DOHH2 (cell line): ENCODE measurements at regions not wholly inside any gene's neighbourhood (a gene's known extent, or its start where the extent isn't known, plus 50 kb on each side); places are given as distances from the start of the nearest gene placed in this dataset.

Experiments used
- CTCF ChIP-seq: fragments of 200-600 bp; sonication (generic); IDR thresholded peaks from one replicate; pipeline ENCODE4 v1.5.1; 2014; ENCODE audit warnings: antibody characterized with exemption, mild to moderate bottlenecking, low read depth, low read length; ENCODE audit not compliant: poor library complexity, severe bottlenecking
- EZH2phosphoT487 ChIP-seq: fragments of 200-600 bp; sonication (generic); IDR thresholded peaks from 2 replicates; pipeline ENCODE4 v1.6.1; 2017; ENCODE audit warnings: borderline replicate concordance, mild to moderate bottlenecking, antibody characterized with exemption, low read length, moderate library complexity, mixed read lengths

DNA sequence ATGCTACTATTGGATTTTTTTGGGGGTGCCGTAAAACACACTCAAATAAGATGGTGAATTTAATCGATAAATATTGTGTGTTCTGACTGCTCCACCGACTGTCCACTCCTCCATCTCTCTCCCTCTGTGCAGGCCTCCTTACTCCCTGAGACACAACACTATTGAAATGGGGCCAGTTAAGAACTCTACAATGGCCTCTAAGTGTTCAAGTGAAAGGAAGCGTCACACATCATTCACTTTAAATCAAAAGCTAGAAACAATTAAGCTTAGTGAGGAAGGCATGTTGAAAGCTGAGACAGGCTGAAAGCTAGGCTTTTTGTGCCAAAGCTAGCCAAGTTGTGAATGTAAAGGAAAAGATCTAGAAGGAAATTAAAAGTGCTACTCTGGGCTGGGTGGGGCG, 156.7 kb downstream of the CTTN start:
- TF ChIP-seq EZH2phosphoT487 (no peak), CTCF (no peak)
